RWPE2 (cell line): ENCODE measurements at regions not wholly inside any gene's neighbourhood (a gene's known extent, or its start where the extent isn't known, plus 50 kb on each side); places are given as distances from the start of the nearest gene placed in this dataset.
A peak's percentile ranks its signal among the peaks of the same experiment; 100 is the strongest.

Experiments used
- ATAC-seq: fragments of 200-7000 bp; cut with Tn5 transposase; 3 replicates; pipeline ENCODE4 v1.9.1; 2021; ENCODE audit warnings: low read depth
- DNase-seq: peaks from one replicate; pipeline ENCODE4 v3.0.0-alpha.2; 2020; ENCODE audit warnings: low spot score
- H3K27ac ChIP-seq: fragments of 450-650 bp; 2 replicates; pipeline ENCODE4 v1.5.1; 2017; ENCODE audit warnings: mild to moderate bottlenecking; ENCODE audit not compliant: poor library complexity, severe bottlenecking
- H3K27me3 ChIP-seq: fragments of 250-450 bp; sonication (Bioruptor Pico); 2 replicates; pipeline ENCODE4 v1.5.1; 2021; ENCODE audit warnings: mild to moderate bottlenecking, moderate library complexity; ENCODE audit not compliant: insufficient read depth, poor library complexity, severe bottlenecking
- H3K36me3 ChIP-seq: fragments of 250-450 bp; sonication (Bioruptor Pico); 2 replicates; pipeline ENCODE4 v1.5.1; 2020; ENCODE audit warnings: low read depth, mild to moderate bottlenecking, moderate library complexity
- H3K4me1 ChIP-seq: fragments of 250-450 bp; sonication (Bioruptor Pico); 2 replicates; pipeline ENCODE4 v1.5.1; 2021; ENCODE audit warnings: mild to moderate bottlenecking, moderate library complexity; ENCODE audit not compliant: insufficient read depth, poor library complexity, severe bottlenecking
- H3K4me3 ChIP-seq: fragments of 250-450 bp; sonication (Bioruptor Pico); 2 replicates; pipeline ENCODE4 v1.5.1; 2021; ENCODE audit warnings: mild to moderate bottlenecking, moderate library complexity; ENCODE audit not compliant: severe bottlenecking
- H3K9me3 ChIP-seq: fragments of 250-450 bp; sonication (Bioruptor Pico); 2 replicates; pipeline ENCODE4 v1.5.1; 2021; ENCODE audit warnings: mild to moderate bottlenecking, moderate library complexity; ENCODE audit not compliant: severe bottlenecking
- CTCF ChIP-seq: fragments of 450-650 bp; IDR thresholded peaks from one replicate; pipeline ENCODE4 v1.5.1; 2017; ENCODE audit warnings: mild to moderate bottlenecking, moderate library complexity; ENCODE audit not compliant: poor library complexity, severe bottlenecking

DNA sequence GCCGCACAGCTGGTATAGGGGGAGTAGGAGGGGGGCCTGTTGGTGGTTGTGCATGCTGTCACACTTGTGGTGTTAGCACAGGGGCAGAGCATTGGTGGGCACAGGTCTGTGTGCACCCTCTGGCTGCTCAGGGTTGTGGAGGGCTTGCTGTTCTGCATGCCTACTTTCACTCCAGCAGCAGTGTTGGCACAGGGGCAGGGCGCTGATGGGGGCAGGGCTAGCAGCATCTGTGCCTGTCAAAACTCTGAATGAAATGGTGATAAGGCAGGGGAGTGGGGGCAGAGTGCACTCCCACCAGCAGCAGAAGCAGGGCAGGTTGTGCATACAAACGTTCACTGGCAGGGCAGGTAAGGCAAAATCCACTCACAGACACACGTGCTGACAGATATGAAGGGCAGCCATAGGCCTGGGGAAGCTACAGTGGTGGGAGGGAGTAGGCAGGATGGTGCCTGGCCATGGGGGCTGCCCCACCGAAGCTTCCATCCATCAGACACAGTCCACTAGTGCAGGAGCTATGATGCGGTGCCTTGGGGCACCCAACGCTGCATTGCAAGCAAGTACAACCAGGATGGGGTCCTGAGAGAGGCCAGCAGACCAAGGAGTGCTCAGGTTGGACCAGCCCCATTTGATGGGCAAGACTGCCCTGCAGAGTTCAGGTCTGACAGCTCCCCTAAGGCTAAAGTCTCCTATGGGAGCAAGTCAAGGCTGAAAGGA lies 160.7 kb upstream of the SPANXC start:
- Histone ChIP-seq H3K27ac (no peak overlapping the region), H3K4me1 (peaks cover 22% of the 10 kb centered on the region), H3K36me3 (no peaks in the 10 kb centered on the region), H3K4me3 (no peak overlapping the region), H3K27me3 (no peaks in the 10 kb centered on the region), H3K9me3 (no peaks in the 10 kb centered on the region)
- no peak for TF ChIP-seq CTCF
- DNase-seq (no peak), ATAC-seq (no peak)

DNA sequence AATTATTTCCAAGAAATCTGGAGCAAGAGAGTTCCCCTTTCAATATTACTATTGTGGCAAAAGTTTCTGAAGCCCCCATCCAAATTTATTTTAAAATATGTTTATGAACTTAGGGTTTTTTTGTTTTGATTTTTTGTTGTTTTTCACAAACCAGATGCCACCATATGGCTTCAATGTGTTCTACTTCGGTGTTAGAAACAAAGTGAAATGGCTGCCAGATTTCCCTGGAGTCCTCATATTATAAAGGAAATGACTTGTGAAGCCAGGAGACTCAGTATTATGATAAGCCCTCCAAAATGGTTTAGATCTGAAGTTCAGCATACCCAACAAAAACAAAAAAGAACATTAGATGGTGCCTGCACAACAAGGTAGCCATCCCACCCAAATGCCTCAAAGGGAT lies 154.2 kb upstream of the SPANXC start:
- no peak overlapping the region for H3K27ac ChIP-seq
- no peaks in the 10 kb centered on the region for H3K4me1 ChIP-seq
- DNase-seq (no peak), ATAC-seq (no peak)
- no peaks in the 10 kb centered on the region for H3K36me3 ChIP-seq
- no peak for TF ChIP-seq CTCF
- no peak overlapping the region for H3K4me3 ChIP-seq
- H3K9me3 ChIP-seq: no peaks in the 10 kb centered on the region
- H3K27me3 ChIP-seq: no peaks in the 10 kb centered on the region

GRCh38 chrX:141375011-141375760 lies 132.9 kb upstream of the SPANXC start:
- H3K4me3 ChIP-seq: no peak overlapping the region
- no peak for ATAC-seq
- no peaks in the 10 kb centered on the region for H3K9me3 ChIP-seq

DNA sequence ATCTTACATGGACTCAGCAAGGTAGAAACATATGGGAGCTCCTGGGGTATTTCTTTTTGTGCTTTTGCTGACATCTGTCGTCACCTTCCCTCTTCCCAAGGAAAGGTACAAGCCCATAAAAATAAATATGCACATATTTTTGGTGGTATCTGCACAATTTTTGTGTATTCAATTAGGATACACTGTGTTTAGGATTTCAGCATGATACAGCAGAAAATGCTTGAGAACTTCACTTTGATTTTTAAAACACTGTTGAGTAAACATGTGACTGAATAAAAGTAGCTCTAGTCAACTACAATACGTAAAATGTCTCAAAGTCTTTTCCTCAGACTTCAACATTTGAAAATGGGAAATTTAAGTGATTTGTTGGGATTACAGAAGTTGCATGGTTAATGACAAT lies 99.4 kb upstream of the SPANXC start:
- Histone ChIP-seq H3K4me1 (peaks cover 3% of the 10 kb centered on the region), H3K4me3 (no peak overlapping the region), H3K27me3 (no peaks in the 10 kb centered on the region), H3K27ac (peak overlapping the region; percentile 51), H3K9me3 (no peaks in the 10 kb centered on the region), H3K36me3 (no peaks in the 10 kb centered on the region)
- ATAC-seq: no peak
- no peak for DNase-seq
- TF ChIP-seq CTCF: no peak

More at GRCh38 chrX:141375011-141375760, 132.9 kb upstream of the SPANXC start:
- no peak for TF ChIP-seq CTCF
- no peaks in the 10 kb centered on the region for H3K27me3 ChIP-seq
- DNase-seq: no peak
- H3K4me1 ChIP-seq: no peaks in the 10 kb centered on the region
- H3K36me3 ChIP-seq: no peaks in the 10 kb centered on the region
- H3K27ac ChIP-seq: no peak overlapping the region

GRCh38 chrX:141341341-141341740 lies 99.0 kb upstream of the SPANXC start:
- no peak overlapping the region for H3K4me3 ChIP-seq
- no peak for DNase-seq
- H3K36me3 ChIP-seq: no peaks in the 10 kb centered on the region
- H3K27me3 ChIP-seq: no peaks in the 10 kb centered on the region
- peaks cover 3% of the 10 kb centered on the region for H3K4me1 ChIP-seq
- no peak for TF ChIP-seq CTCF
- ATAC-seq: peak; percentile 90
- peak overlapping the region; percentile 51 for H3K27ac ChIP-seq
- H3K9me3 ChIP-seq: no peaks in the 10 kb centered on the region
